GM12878 (cell line): ENCODE measurements at regions not wholly inside any gene's neighbourhood (a gene's known extent, or its start where the extent isn't known, plus 50 kb on each side); places are given as distances from the start of the nearest gene placed in this dataset.

Source experiments
- ATAC-seq: fragments of 200-7000 bp; cut with Tn5 transposase; 3 replicates; pipeline ENCODE4 v1.9.1; 2020; ENCODE audit warnings: mild to moderate bottlenecking, moderate library complexity
- BruUV-seq: library from RNA; stranded (reverse); fragments of 400-500 nt; replicated peaks from 2 replicates; lab custom pipeline; 2021; lab: Mats Ljungman, UMichigan
- CTCF ChIA-PET: fragments of 300-600 bp; sonication (Branson Sonifier 250); formaldehyde crosslinking; extraction: SDS; loops from one replicate; lab custom pipeline; 2021; ENCODE audit warnings: inconsistent platforms; lab: Yijun Ruan, JAX
- POLR2A ChIA-PET: fragments of 350-600 bp; formaldehyde crosslinking; extraction: SDS; loops from one replicate; lab custom pipeline; 2021; ENCODE audit warnings: inconsistent platforms; lab: Charles Lee
- RAD21 ChIA-PET: fragments of 300-600 bp; sonication (Branson Sonifier 250); formaldehyde crosslinking; loops from one replicate; lab custom pipeline; 2023; ENCODE audit warnings: antibody characterized with exemption; ENCODE audit not compliant: unreplicated experiment; lab: Charles Lee
- SMC1A ChIA-PET: fragments of 300-600 bp; sonication (Branson Sonifier 250); formaldehyde crosslinking; loops from one replicate; lab custom pipeline; 2023; ENCODE audit not compliant: unreplicated experiment, uncharacterized antibody; lab: Charles Lee
- DNase-seq: peaks from one replicate; pipeline ENCODE4 v3.0.0-alpha.2; 2011; ENCODE audit warnings: low read depth, low spot score
- FAIRE-seq: peaks from 3 replicates; lab custom pipeline; 2011; peaks lifted over from hg19 to GRCh38; lab: Jason Lieb, UNC
- H2AFZ ChIP-seq: 2 replicates; pipeline ENCODE4 v1.6.0; 2011; ENCODE audit warnings: low read depth, low read length, control low read depth; ENCODE audit not compliant: control insufficient read depth
- H3K27ac ChIP-seq: 2 replicates; pipeline ENCODE4 v1.5.1; 2011; ENCODE audit warnings: control low read depth; ENCODE audit not compliant: control insufficient read depth, insufficient read depth
- H3K27me3 ChIP-seq, 2 experiments: replicated peaks in 1 of 2; 2 replicates each; pipeline versions ENCODE4 v1.6.0 to v1.6.1; 2011; ENCODE audit warnings: low read length in 1 of 2; ENCODE audit not compliant: control insufficient read depth in 2 of 2, insufficient read depth in 2 of 2
- H3K36me3 ChIP-seq, 2 experiments: 2 replicates each; pipeline ENCODE4 v1.5.1; 2011; ENCODE audit warnings: low read length in 1 of 2; ENCODE audit not compliant: control insufficient read depth in 2 of 2, insufficient read depth in 2 of 2
- H3K4me1 ChIP-seq: 2 replicates; pipeline ENCODE4 v1.6.1; 2011; ENCODE audit warnings: mild to moderate bottlenecking, low read length, moderate library complexity, mixed read lengths; ENCODE audit not compliant: control insufficient read depth, insufficient read depth
- H3K4me2 ChIP-seq: 2 replicates; pipeline ENCODE4 v1.6.0; 2011; ENCODE audit warnings: control low read depth; ENCODE audit not compliant: control insufficient read depth, insufficient read depth
- H3K4me3 ChIP-seq: fragments of 200-600 bp; sonication (generic); 2 replicates; pipeline ENCODE4 v1.5.1; 2016
- H3K79me2 ChIP-seq: 2 replicates; pipeline ENCODE4 v1.6.0; 2011; ENCODE audit warnings: low read length; ENCODE audit not compliant: control insufficient read depth, insufficient read depth
- H3K9ac ChIP-seq: 2 replicates; pipeline ENCODE4 v1.8.0; 2011; ENCODE audit warnings: low read length, control low read depth, mixed read lengths; ENCODE audit not compliant: control insufficient read depth, insufficient read depth
- H3K9me3 ChIP-seq: replicated peaks from 3 replicates; pipeline ENCODE4 v1.5.1; 2011; ENCODE audit warnings: mild to moderate bottlenecking, low read length; ENCODE audit not compliant: control insufficient read depth, insufficient read depth
- H4K20me1 ChIP-seq: 2 replicates; pipeline ENCODE4 v1.6.0; 2011; ENCODE audit not compliant: control insufficient read depth, insufficient read depth
- CREB1 ChIP-seq: IDR thresholded peaks from 2 replicates; pipeline ENCODE4 v1.6.1; 2012; ENCODE audit warnings: low read depth, mild to moderate bottlenecking, inconsistent platforms
- EGR1 ChIP-seq, 2 experiments: IDR thresholded peaks; 1 replicate in 1 of 2; 2 replicates in 1 of 2; pipeline ENCODE4 v1.6.1; 2011 to 2012; ENCODE audit warnings: low read depth in 2 of 2, low read length in 2 of 2, borderline replicate concordance in 1 of 2, mild to moderate bottlenecking in 1 of 2, moderate library complexity in 1 of 2
- JUND ChIP-seq: IDR thresholded peaks from 2 replicates; pipeline ENCODE4 v1.6.1; 2012; ENCODE audit warnings: low read depth, mild to moderate bottlenecking, low read length, improper control_type of control experiment, moderate library complexity
- NFYB ChIP-seq: IDR thresholded peaks from 2 replicates; pipeline ENCODE4 v1.6.1; 2011; ENCODE audit warnings: low read depth, mild to moderate bottlenecking, low read length, improper control_type of control experiment, moderate library complexity; ENCODE audit not compliant: insufficient read depth
- RAD51 ChIP-seq: fragments of 450-650 bp; IDR thresholded peaks from 2 replicates; pipeline ENCODE4 v1.6.1; 2016; ENCODE audit warnings: moderate library complexity, mild to moderate bottlenecking, inconsistent platforms
- SMARCA5 ChIP-seq: fragments of 450-650 bp; IDR thresholded peaks from 2 replicates; pipeline ENCODE4 v1.6.1; 2017; ENCODE audit warnings: mild to moderate bottlenecking
- ZBED1 ChIP-seq: IDR thresholded peaks from 2 replicates; pipeline ENCODE4 v1.6.1; 2016; ENCODE audit warnings: borderline replicate concordance
- WGBS: methylation state at CpG from one replicate; pipeline ENCODE4 v1.1.6; 2016; ENCODE audit warnings: low lambda C conversion rate; ENCODE audit not compliant: insufficient replicate concordance, insufficient coverage; ENCODE audit errors: missing lambda C conversion rate; 5-methylcytosine and 5-hydroxymethylcytosine counted together
- in situ Hi-C: fragments of 300-500 bp; cut with MboI; formaldehyde crosslinking; loops from 9 replicates; pipeline ENCODE4 v1.14.3; 2018; ENCODE audit warnings: mixed read lengths
- intact Hi-C: fragments of 100-400 bp; cut with micrococcal nuclease; formaldehyde crosslinking; loops from one replicate; pipeline ENCODE4 v1.14.2; 2022; ENCODE audit not compliant: unreplicated experiment
- TF ChIP-seq, protein P1 (sequence below): fragments of 450-650 bp; formaldehyde crosslinking; IDR thresholded peaks from 2 replicates; pipeline ENCODE4 v1.4.0; 2022; ENCODE audit warnings: mild to moderate bottlenecking, moderate library complexity
- TF ChIP-seq, protein P2 (sequence below): IDR thresholded peaks from 2 replicates; pipeline ENCODE4 v1.6.1; 2011; ENCODE audit warnings: borderline replicate concordance, low read depth, mild to moderate bottlenecking, moderate library complexity, mixed read lengths, low read length; ENCODE audit not compliant: insufficient read depth; ENCODE audit errors: extremely low read length
- TF ChIP-seq, protein P3 (sequence below): fragments of 450-650 bp; IDR thresholded peaks from 2 replicates; pipeline ENCODE4 v1.6.1; 2017; ENCODE audit warnings: low read depth, mild to moderate bottlenecking, moderate library complexity
- TF ChIP-seq, protein P4 (sequence below): fragments of 450-650 bp; IDR thresholded peaks from 2 replicates; pipeline ENCODE4 v1.6.1; 2017; ENCODE audit warnings: mild to moderate bottlenecking
- TF ChIP-seq, protein P5 (sequence below): fragments of 450-650 bp; IDR thresholded peaks from 2 replicates; pipeline ENCODE4 v1.6.1; 2017; ENCODE audit warnings: mild to moderate bottlenecking, moderate library complexity

DNA sequence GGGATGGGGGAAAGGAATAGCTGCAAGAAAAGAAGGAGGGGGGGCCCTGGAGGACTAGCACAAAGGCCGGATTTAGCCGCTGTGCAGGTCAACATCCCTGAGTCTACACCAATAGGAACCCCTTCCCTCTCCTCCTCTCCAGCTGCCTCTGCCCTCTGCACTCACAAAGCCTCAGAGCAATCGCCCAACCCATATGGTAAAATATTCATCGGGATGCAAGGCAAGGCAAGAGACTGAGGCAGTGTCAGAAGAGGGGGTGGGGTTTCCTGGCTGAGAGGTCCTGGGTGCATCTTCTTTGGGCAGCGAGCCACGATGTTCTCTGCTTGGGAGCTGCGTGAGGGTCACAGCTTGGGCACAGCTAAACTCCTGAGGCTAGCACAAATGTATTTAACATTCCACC lies 115.5 kb upstream of the NLRP1 start:
- Histone ChIP-seq H3K36me3 (no peaks in the 10 kb centered on the region), H3K27ac (no peak overlapping the region), H3K4me3 (no peak overlapping the region), H3K4me1 (no peaks in the 10 kb centered on the region), H4K20me1 (no peaks in the 10 kb centered on the region), H3K9ac (no peak overlapping the region), H3K9me3 (no peaks in the 10 kb centered on the region; the same call in 2 of the 3 replicates), H3K79me2 (no peaks in the 10 kb centered on the region), H3K27me3 (no peaks in the 10 kb centered on the region), H2AFZ (no peak overlapping the region), H3K4me2 (no peak overlapping the region)
- ATAC-seq (no peak), FAIRE-seq (no peak), DNase-seq (no peak)
- ChIA-PET POLR2A (interaction anchor here (0.6 kb wide), 1 partner anchor 181 kb away, joined by 3 read pairs; no protein-coding TSS in a partner anchor), CTCF (no interaction called here), RAD21 (no interaction called here), SMC1A (interaction anchor here (0.8 kb wide), 1 partner anchor 111 kb away, joined by 3 read pairs; no protein-coding TSS in a partner anchor)
- BruUV-seq: no TSS peak
- in situ Hi-C loops: loop anchor here (5.0 to 25.0 kb wide), 2 partner anchors 113 to 712 kb away; no protein-coding TSS in a partner anchor
- WGBS: 45% methylated on average over 7 of the region's 7 CpGs
- intact Hi-C loops: no loop called here
- no peak for TF ChIP-seq SMARCA5
- TF ChIP-seq, protein P1, sequence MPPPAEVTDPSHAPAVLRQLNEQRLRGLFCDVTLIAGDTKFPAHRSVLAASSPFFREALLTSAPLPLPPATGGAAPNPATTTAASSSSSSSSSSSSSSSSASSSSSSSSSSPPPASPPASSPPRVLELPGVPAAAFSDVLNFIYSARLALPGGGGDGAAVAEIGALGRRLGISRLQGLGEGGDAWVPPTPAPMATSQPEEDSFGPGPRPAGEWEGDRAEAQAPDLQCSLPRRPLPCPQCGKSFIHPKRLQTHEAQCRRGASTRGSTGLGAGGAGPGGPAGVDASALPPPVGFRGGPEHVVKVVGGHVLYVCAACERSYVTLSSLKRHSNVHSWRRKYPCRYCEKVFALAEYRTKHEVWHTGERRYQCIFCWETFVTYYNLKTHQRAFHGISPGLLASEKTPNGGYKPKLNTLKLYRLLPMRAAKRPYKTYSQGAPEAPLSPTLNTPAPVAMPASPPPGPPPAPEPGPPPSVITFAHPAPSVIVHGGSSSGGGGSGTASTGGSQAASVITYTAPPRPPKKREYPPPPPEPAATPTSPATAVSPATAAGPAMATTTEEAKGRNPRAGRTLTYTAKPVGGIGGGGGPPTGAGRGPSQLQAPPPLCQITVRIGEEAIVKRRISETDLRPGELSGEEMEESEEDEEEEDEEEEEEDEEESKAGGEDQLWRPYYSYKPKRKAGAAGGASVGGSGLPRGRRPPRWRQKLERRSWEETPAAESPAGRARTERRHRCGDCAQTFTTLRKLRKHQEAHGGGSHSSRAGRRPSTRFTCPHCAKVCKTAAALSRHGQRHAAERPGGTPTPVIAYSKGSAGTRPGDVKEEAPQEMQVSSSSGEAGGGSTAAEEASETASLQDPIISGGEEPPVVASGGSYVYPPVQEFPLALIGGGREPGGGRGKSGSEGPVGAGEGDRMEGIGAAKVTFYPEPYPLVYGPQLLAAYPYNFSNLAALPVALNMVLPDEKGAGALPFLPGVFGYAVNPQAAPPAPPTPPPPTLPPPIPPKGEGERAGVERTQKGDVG (CRISPR knock-in tag): no peak
- TF ChIP-seq, protein P2, sequence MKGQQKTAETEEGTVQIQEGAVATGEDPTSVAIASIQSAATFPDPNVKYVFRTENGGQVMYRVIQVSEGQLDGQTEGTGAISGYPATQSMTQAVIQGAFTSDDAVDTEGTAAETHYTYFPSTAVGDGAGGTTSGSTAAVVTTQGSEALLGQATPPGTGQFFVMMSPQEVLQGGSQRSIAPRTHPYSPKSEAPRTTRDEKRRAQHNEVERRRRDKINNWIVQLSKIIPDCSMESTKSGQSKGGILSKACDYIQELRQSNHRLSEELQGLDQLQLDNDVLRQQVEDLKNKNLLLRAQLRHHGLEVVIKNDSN: no peak
- TF ChIP-seq, protein P3, sequence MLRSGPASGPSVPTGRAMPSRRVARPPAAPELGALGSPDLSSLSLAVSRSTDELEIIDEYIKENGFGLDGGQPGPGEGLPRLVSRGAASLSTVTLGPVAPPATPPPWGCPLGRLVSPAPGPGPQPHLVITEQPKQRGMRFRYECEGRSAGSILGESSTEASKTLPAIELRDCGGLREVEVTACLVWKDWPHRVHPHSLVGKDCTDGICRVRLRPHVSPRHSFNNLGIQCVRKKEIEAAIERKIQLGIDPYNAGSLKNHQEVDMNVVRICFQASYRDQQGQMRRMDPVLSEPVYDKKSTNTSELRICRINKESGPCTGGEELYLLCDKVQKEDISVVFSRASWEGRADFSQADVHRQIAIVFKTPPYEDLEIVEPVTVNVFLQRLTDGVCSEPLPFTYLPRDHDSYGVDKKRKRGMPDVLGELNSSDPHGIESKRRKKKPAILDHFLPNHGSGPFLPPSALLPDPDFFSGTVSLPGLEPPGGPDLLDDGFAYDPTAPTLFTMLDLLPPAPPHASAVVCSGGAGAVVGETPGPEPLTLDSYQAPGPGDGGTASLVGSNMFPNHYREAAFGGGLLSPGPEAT: no peak
- TF ChIP-seq CREB1: no peak
- TF ChIP-seq NFYB: no peak
- TF ChIP-seq, protein P4, sequence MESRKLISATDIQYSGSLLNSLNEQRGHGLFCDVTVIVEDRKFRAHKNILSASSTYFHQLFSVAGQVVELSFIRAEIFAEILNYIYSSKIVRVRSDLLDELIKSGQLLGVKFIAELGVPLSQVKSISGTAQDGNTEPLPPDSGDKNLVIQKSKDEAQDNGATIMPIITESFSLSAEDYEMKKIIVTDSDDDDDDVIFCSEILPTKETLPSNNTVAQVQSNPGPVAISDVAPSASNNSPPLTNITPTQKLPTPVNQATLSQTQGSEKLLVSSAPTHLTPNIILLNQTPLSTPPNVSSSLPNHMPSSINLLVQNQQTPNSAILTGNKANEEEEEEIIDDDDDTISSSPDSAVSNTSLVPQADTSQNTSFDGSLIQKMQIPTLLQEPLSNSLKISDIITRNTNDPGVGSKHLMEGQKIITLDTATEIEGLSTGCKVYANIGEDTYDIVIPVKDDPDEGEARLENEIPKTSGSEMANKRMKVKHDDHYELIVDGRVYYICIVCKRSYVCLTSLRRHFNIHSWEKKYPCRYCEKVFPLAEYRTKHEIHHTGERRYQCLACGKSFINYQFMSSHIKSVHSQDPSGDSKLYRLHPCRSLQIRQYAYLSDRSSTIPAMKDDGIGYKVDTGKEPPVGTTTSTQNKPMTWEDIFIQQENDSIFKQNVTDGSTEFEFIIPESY: no peak
- no peak for TF ChIP-seq RAD51
- TF ChIP-seq ZBED1: no peak
- no peak for TF ChIP-seq EGR1 (IDR thresholded peaks at IDR 0.05; ENCODE audit: borderline replicate concordance in 1 of 2, low read depth in 2 of 2, low read length in 2 of 2)
- no peak for TF ChIP-seq JUND
- TF ChIP-seq, protein P5, sequence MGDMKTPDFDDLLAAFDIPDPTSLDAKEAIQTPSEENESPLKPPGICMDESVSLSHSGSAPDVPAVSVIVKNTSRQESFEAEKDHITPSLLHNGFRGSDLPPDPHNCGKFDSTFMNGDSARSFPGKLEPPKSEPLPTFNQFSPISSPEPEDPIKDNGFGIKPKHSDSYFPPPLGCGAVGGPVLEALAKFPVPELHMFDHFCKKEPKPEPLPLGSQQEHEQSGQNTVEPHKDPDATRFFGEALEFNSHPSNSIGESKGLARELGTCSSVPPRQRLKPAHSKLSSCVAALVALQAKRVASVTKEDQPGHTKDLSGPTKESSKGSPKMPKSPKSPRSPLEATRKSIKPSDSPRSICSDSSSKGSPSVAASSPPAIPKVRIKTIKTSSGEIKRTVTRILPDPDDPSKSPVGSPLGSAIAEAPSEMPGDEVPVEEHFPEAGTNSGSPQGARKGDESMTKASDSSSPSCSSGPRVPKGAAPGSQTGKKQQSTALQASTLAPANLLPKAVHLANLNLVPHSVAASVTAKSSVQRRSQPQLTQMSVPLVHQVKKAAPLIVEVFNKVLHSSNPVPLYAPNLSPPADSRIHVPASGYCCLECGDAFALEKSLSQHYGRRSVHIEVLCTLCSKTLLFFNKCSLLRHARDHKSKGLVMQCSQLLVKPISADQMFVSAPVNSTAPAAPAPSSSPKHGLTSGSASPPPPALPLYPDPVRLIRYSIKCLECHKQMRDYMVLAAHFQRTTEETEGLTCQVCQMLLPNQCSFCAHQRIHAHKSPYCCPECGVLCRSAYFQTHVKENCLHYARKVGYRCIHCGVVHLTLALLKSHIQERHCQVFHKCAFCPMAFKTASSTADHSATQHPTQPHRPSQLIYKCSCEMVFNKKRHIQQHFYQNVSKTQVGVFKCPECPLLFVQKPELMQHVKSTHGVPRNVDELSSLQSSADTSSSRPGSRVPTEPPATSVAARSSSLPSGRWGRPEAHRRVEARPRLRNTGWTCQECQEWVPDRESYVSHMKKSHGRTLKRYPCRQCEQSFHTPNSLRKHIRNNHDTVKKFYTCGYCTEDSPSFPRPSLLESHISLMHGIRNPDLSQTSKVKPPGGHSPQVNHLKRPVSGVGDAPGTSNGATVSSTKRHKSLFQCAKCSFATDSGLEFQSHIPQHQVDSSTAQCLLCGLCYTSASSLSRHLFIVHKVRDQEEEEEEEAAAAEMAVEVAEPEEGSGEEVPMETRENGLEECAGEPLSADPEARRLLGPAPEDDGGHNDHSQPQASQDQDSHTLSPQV: no peak
